OCI-LY3 (cell line): ENCODE measurements at regions not wholly inside any gene's neighbourhood (a gene's known extent, or its start where the extent isn't known, plus 50 kb on each side); places are given as distances from the start of the nearest gene placed in this dataset.

Source experiments
- CTCF ChIP-seq: fragments of 200-600, 300-600 bp; sonication (generic); IDR thresholded peaks from 2 replicates; pipeline ENCODE4 v1.5.1; 2014; ENCODE audit warnings: antibody characterized with exemption, low read length, low read depth
- EZH2phosphoT487 ChIP-seq: fragments of 200-600 bp; shearing (Covaris generic); IDR thresholded peaks from 2 replicates; pipeline ENCODE4 v1.6.1; 2018; ENCODE audit warnings: antibody characterized with exemption, mixed run types, low read depth

GRCh38 chr5:99814321-99815063, 720.7 kb upstream of the FAM174A start:
- no peak for TF ChIP-seq CTCF
- TF ChIP-seq EZH2phosphoT487 = no peak
